RWPE1 (cell line): ENCODE measurements at regions not wholly inside any gene's neighbourhood (a gene's known extent, or its start where the extent isn't known, plus 50 kb on each side); places are given as distances from the start of the nearest gene placed in this dataset.
"Not testable (repeated sequence)": the region's sequence is repeated elsewhere in the genome, so short reads cannot be mapped to it uniquely, and the experiment has no call there.

Experiments used
- CTCF ChIA-PET: fragments of 350-600 bp; sonication (Branson Sonifier 250); formaldehyde crosslinking; extraction: SDS; loops from one replicate; lab custom pipeline; 2021; lab: Yijun Ruan, JAX
- POLR2A ChIA-PET: fragments of 400-600 bp; formaldehyde crosslinking; extraction: SDS; loops from one replicate; lab custom pipeline; 2020; ENCODE audit warnings: antibody characterized with exemption; ENCODE audit not compliant: low non-redundant PET; lab: Yijun Ruan, JAX
- DNase-seq: peaks from one replicate; pipeline ENCODE4 v3.0.0; 2012; ENCODE audit warnings: low spot score
- H3K27ac ChIP-seq: fragments of 450-650 bp; 2 replicates; pipeline ENCODE4 v1.5.1; 2017
- CTCF ChIP-seq: fragments of 450-650 bp; conservative IDR thresholded peaks from 2 replicates; pipeline ENCODE4 v1.5.1; 2017; ENCODE audit warnings: low read depth, mild to moderate bottlenecking

- ChIA-PET CTCF (interaction anchor here (0.6 to 0.7 kb wide), 2 partner anchors 68 to 284 kb away, joined by 3 to 4 read pairs; no protein-coding TSS in a partner anchor), POLR2A (no interaction called here)
- TF ChIP-seq CTCF: no peak
- H3K27ac ChIP-seq: no peak overlapping the region
- no peak for DNase-seq
Measured at GRCh38 chr7:83821866-83822265, 172.9 kb upstream of the SEMA3E start.

GRCh38 chr7:83820641-83821040, 171.7 kb upstream of the SEMA3E start:
- ChIA-PET CTCF (interaction anchor here (0.5 kb wide), 1 partner anchor 145 kb away, joined by 4 read pairs; no protein-coding TSS in a partner anchor), POLR2A (no interaction called here)
- TF ChIP-seq CTCF: no peak
- DNase-seq: no peak
- H3K27ac ChIP-seq: no peak overlapping the region

- ChIA-PET POLR2A (no interaction called here), CTCF (no interaction called here)
- no peak overlapping the region for H3K27ac ChIP-seq
- no peak for TF ChIP-seq CTCF
- DNase-seq: no peak
Measured at GRCh38 chr7:83819911-83820310, 171.0 kb upstream of the SEMA3E start.

GRCh38 chr7:83814480-83814879, 165.5 kb upstream of the SEMA3E start:
- ChIA-PET POLR2A (no interaction called here), CTCF (interaction anchor here (0.6 kb wide), 1 partner anchor 1000 kb away, joined by 6 read pairs; no protein-coding TSS in a partner anchor)
- no peak for TF ChIP-seq CTCF
- DNase-seq: no peak
- no peak overlapping the region for H3K27ac ChIP-seq

- POLR2A ChIA-PET, DNase-seq, CTCF ChIA-PET, H3K27ac ChIP-seq: not testable (repeated sequence)
Measured at GRCh38 chr7:83812563-83812962, 163.6 kb upstream of the SEMA3E start.

GRCh38 chr7:83808982-83809381, 160.0 kb upstream of the SEMA3E start:
- DNase-seq: no peak
- ChIA-PET POLR2A (no interaction called here), CTCF (no interaction called here)
- H3K27ac ChIP-seq: no peak overlapping the region
- no peak for TF ChIP-seq CTCF

GRCh38 chr7:83807774-83808173, 158.8 kb upstream of the SEMA3E start:
- ChIA-PET CTCF (no interaction called here), POLR2A (no interaction called here)
- H3K27ac ChIP-seq: no peak overlapping the region
- DNase-seq: no peak
- no peak for TF ChIP-seq CTCF
